Activated T-cell treated with anti-CD3 and anti-CD28 coated beads, Interleukin-2, amount 50 U/mL, for 24 hours (primary cell): ENCODE measurements at regions not wholly inside any gene's neighbourhood (a gene's known extent, or its start where the extent isn't known, plus 50 kb on each side); places are given as distances from the start of the nearest gene placed in this dataset.

Experiments used
- DNase-seq: peaks from one replicate; pipeline ENCODE4 v3.0.0-alpha.2; 2020
- H3K27ac Mint-ChIP-seq: 2 replicates; pipeline ENCODE4 v1.8.0; 2020; ENCODE audit warnings: mild to moderate bottlenecking, mixed read lengths
- H3K27me3 Mint-ChIP-seq: 2 replicates; pipeline ENCODE4 v1.8.0; 2020; ENCODE audit warnings: mixed read lengths
- H3K36me3 Mint-ChIP-seq: 2 replicates; pipeline ENCODE4 v1.8.0; 2020; ENCODE audit warnings: low read depth, mixed read lengths
- H3K4me1 Mint-ChIP-seq: 2 replicates; pipeline ENCODE4 v1.8.0; 2020; ENCODE audit warnings: low read depth, mixed read lengths
- H3K4me3 Mint-ChIP-seq: 2 replicates; pipeline ENCODE4 v1.8.0; 2020; ENCODE audit warnings: mild to moderate bottlenecking, moderate library complexity, mixed read lengths
- H3K9me3 Mint-ChIP-seq: 2 replicates; pipeline ENCODE4 v1.8.0; 2020; ENCODE audit warnings: mixed read lengths

DNA sequence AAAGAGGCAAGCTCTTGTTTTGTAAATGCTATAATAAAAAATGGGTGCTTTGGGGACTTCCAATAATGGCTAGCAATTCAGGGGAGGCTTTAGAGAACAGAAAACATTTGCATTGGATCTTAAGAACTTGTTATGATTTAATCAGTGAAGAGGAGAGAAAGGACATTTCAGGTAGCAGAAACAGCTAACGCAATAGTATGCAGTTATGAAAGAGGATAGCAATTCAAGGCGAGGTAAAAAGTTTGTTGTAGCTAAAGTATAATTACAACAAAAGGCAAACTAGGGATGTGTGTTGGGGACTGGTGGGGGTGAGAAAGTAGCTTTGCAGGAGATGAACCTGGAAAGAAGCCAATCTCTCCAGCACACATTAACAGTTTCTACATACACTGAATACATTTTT lies 558.7 kb upstream of the SEMA6D start:
- H3K4me1 Mint-ChIP-seq: no peaks in the 10 kb centered on the region
- H3K36me3 Mint-ChIP-seq: no peaks in the 10 kb centered on the region
- H3K27me3 Mint-ChIP-seq: no peaks in the 10 kb centered on the region
- no peak overlapping the region for H3K27ac Mint-ChIP-seq
- peaks cover 2% of the 10 kb centered on the region for H3K9me3 Mint-ChIP-seq
- no peak overlapping the region for H3K4me3 Mint-ChIP-seq
- no peak for DNase-seq

DNA sequence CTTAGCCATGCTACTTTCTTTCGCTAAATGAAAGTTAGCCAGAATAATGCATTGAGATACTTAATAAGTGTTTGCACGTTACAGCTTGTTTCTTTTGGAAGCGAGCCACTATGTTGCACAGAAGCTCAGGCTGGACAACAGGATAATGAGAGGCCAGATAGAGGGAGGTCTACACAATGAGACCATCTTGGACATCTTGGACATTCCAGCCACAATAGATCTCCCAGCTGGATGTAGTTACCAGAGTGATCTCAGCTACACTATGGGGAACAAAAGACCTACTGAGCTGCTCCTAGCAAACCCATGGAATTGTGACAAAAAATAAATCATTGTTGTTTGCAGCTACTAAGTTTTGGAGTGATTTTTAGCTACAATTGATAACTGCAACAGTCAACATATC lies 540.1 kb upstream of the SEMA6D start:
- peaks cover 5% of the 10 kb centered on the region for H3K27me3 Mint-ChIP-seq
- H3K9me3 Mint-ChIP-seq: peaks cover 4% of the 10 kb centered on the region

DNA sequence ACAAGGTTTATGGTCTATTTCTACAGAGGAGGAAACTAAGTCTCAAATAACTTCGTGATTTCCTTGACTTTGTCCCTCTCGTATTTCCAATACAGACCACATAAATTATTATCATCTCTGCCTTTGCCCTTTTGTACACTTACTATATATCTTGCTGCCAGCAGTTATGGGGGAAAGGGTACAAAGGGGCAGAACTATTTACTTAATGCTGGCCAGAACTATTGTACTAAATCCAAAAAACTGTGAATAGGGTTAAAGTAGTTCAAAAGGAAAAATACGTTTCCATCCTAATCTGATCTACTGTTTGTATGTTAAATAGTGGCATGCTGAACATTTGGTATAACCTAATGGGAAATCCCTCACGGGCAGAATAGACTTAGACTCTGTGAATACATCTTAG lies 537.3 kb upstream of the SEMA6D start:
- H3K9me3 Mint-ChIP-seq: peaks cover 6% of the 10 kb centered on the region
- peaks cover 29% of the 10 kb centered on the region for H3K27me3 Mint-ChIP-seq
- no peak overlapping the region for H3K4me3 Mint-ChIP-seq
- peaks cover 12% of the 10 kb centered on the region for H3K4me1 Mint-ChIP-seq
- H3K27ac Mint-ChIP-seq: no peak overlapping the region
- no peak for DNase-seq
- no peaks in the 10 kb centered on the region for H3K36me3 Mint-ChIP-seq

More for the DNA sequence above, 540.1 kb upstream of the SEMA6D start:
- no peaks in the 10 kb centered on the region for H3K36me3 Mint-ChIP-seq
- DNase-seq: no peak
- no peaks in the 10 kb centered on the region for H3K4me1 Mint-ChIP-seq
- no peak overlapping the region for H3K27ac Mint-ChIP-seq
- H3K4me3 Mint-ChIP-seq: no peak overlapping the region

DNA sequence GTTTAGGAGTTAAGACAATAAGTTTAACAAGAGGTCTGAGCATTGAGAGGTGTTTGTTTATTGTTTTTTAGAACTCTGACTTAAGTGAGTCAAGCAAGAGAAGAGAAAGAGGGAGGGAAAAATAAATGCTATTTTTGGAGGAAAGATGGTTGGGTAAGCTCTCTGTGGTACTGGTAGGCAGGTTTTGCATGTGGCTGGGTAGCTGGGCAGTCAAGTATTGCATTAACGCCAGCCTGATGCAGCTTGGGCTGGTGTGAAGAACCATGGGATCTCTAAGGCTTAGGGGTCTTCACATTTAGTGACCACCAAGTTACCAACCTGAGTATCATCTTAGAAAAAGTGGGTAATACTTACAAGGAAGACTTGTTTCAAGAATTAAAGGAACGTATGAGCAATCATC lies 534.5 kb upstream of the SEMA6D start:
- Mint-ChIP-seq H3K36me3 (no peaks in the 10 kb centered on the region), H3K4me3 (no peak overlapping the region), H3K27ac (no peak overlapping the region), H3K4me1 (peaks cover 17% of the 10 kb centered on the region), H3K9me3 (peaks cover 3% of the 10 kb centered on the region), H3K27me3 (peaks cover 46% of the 10 kb centered on the region)
- DNase-seq: no peak

DNA sequence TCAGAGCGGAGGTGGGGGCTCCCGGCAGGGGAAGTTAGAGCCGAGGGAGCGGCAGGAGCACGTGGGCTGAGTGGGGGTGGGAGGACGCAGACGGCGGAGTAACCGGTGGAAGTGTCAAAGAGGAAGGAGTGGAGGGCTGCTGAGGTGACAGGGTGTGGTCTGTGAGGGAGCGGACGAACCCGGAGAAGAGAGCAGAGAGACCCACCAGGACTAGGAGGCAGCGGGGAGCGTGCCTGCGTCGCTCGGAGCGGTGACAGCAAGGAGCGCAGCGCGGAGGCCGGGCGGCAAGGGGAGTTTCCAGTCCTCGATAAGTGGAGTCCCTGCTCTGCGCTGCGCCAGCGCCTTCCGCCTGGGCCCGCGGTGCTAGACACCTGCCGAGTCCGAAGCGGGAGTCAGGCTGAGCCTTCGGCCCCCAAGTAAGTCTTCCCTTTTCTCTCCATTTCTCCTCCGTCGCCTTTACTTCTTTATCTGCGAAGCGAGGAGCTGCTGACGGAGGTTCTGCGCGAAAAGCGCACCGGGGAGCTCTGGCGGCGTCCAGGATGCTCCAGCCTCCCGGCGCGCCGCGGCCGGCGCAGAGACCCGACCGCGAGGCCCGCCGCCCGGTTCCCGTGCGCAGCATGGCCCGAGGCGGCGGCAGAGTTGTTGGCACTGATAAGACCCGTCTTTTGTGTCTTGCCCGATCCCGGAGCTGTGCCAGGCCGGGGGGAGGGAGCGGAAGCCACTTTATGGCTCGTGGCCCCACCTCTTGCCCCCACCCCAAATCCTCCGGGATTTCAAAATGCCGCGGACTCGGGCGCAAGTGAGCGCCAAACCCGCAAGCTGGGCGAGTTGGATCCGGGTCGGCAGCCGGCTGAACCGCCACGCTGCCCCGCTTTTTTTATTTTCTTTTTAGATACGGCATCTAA lies 533.0 kb upstream of the SEMA6D start:
- DNase-seq: peak; percentile 32
- H3K4me3 Mint-ChIP-seq: peak overlapping the region; percentile 36
- no peak overlapping the region for H3K27ac Mint-ChIP-seq
- peaks cover 17% of the 10 kb centered on the region for H3K4me1 Mint-ChIP-seq
- peaks cover 48% of the 10 kb centered on the region for H3K27me3 Mint-ChIP-seq
- peaks cover 3% of the 10 kb centered on the region for H3K9me3 Mint-ChIP-seq
- H3K36me3 Mint-ChIP-seq: no peaks in the 10 kb centered on the region

DNA sequence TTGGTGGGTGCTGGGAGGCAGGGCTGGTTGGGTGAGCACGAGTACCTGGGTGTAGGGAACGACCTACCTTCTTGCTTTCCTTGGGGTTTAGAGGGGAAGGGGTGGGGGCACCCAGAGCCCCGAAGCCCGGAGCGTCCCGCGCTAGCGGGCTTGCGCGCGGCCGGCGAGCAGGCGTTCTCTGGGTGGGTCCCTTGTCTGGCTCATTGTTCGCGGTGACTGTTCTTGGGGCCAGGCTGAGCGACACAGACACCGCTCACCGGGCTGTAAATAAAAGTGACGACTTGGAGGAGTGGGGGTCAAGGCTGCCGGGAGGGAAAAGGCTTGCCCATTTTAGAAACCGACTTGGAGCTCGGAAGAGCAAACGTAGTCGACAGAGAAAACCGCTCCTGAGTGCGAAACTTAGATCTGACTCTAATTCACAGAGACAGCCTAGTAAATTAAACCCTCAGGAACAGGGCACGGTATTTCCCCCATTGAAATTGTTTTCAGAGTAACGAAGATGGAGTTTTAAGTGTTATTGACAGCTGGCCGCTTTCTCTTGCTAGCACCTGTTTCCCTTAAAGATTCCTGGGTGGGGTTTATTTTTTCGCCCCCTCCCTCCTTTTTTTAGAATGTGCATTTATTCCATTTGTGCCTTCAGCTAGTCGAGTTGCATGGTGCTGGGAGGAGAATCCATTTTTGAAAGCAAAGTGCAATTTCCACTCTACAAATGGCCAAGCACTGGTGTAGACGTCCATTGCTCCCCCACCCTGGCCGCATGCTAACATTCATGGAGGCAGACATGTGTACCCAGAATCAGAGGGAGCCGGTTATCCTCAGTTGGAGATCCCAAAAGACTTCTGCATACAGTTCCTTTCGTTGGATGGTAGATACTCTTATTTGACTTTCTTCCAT lies 532.1 kb upstream of the SEMA6D start:
- Mint-ChIP-seq H3K4me1 (peaks cover 17% of the 10 kb centered on the region), H3K36me3 (no peaks in the 10 kb centered on the region), H3K27me3 (peaks cover 48% of the 10 kb centered on the region), H3K9me3 (peaks cover 3% of the 10 kb centered on the region), H3K27ac (no peak overlapping the region), H3K4me3 (peak overlapping the region; percentile 54)
- DNase-seq: no peak

DNA sequence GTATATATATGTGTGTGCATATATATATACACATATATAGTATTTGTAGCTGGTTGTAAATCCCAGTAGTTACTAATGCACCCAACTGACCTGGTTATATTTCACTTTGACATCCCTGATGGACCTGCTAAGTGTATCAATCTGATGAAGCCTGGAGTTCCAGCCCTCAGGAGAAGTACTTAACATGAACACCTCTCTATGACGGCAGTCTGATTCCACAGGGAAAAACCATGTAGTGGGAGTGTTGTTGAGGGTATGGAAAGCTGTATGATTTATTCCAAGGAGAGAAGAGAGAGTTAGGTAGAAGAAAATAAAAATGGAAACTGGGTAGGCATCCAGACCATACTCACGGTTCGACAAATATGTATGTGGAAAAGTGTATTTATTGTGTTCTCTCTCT lies 531.2 kb upstream of the SEMA6D start:
- H3K4me1 Mint-ChIP-seq: peaks cover 17% of the 10 kb centered on the region
- H3K27me3 Mint-ChIP-seq: peaks cover 48% of the 10 kb centered on the region
- DNase-seq: no peak
- H3K9me3 Mint-ChIP-seq: peaks cover 3% of the 10 kb centered on the region
- H3K36me3 Mint-ChIP-seq: no peaks in the 10 kb centered on the region
- no peak overlapping the region for H3K27ac Mint-ChIP-seq
- no peak overlapping the region for H3K4me3 Mint-ChIP-seq

DNA sequence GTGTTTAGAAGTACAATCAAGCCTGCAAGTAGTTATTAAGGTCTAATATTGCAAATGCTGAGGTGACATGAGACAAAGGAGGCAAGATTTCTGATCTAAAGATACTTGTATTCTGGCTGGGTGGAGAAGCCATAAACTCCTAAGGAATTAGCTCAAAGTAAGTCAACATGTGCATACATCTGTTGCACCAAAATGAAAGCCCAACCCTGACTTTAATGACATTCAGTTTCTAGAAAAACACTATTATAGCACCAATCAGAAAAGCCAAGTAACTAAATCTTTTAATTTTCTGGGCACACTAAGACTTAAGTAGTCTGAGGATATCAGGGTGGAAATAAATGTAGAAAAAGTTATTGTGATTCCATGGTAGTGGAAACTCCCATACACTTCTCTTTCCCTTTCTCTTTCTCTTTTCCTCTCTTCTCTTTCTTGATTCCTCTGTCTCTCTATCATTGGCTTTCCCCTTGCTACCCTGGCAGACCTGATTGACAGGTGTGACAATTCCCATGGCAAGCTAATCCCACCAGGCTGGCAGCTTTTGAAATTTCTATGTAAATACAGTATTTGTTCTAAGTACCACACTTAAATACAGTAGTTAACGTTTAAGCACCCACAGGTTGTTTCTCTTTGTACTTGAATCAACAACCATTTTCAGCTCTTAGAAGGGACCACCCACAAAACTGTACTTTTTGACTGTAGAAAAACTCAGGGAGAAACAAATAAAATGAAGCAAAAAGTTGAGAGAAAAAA lies 528.4 kb upstream of the SEMA6D start:
- Mint-ChIP-seq H3K27me3 (peaks cover 25% of the 10 kb centered on the region), H3K4me1 (peaks cover 10% of the 10 kb centered on the region), H3K9me3 (no peaks in the 10 kb centered on the region), H3K27ac (no peak overlapping the region), H3K4me3 (no peak overlapping the region), H3K36me3 (no peaks in the 10 kb centered on the region)
- DNase-seq: no peak

DNA sequence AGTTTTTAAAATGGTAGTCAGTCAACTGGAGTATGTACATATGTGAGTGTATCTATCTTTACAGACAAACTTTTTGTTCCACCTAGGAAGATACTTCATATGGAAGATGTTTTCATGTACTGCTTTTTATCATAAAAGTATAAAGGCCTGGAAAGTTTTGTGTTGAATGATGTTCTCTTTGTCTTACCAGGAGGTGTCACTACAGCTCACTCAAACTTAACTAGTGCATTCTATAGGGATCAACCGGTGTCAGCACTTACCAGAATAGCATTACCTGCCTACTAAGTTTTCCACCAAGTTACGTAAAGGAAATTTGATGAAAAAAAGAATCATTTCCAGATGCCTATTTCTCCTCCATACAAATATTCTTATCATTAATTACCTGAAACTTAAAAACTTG lies 522.6 kb upstream of the SEMA6D start:
- H3K27ac Mint-ChIP-seq: no peak overlapping the region
- DNase-seq: no peak
- H3K27me3 Mint-ChIP-seq: no peaks in the 10 kb centered on the region
- H3K36me3 Mint-ChIP-seq: no peaks in the 10 kb centered on the region
- H3K9me3 Mint-ChIP-seq: no peaks in the 10 kb centered on the region
- no peak overlapping the region for H3K4me3 Mint-ChIP-seq
- no peaks in the 10 kb centered on the region for H3K4me1 Mint-ChIP-seq

DNA sequence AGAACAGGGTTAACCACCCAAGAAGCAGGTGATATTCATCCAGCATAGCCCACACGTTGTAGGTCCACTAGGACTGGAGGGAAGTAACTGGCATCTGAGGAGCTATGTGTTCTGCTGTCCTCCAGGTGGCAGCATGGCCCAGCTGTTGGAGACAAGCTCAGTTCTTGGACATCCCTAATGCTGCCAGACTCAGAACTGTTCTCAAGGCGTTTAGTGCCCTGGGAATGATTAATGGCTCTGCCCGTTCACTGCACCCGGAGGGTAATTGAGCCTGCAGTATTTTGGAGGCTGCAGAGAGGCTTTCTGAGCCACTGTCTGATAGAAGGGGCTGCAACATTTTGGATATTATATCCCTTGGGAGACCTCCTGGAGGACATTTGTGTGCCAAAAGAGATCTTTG lies 521.3 kb upstream of the SEMA6D start:
- Mint-ChIP-seq H3K4me1 (no peaks in the 10 kb centered on the region), H3K9me3 (no peaks in the 10 kb centered on the region), H3K27me3 (no peaks in the 10 kb centered on the region), H3K4me3 (no peak overlapping the region), H3K27ac (no peak overlapping the region), H3K36me3 (no peaks in the 10 kb centered on the region)
- peak; percentile 52 for DNase-seq

DNA sequence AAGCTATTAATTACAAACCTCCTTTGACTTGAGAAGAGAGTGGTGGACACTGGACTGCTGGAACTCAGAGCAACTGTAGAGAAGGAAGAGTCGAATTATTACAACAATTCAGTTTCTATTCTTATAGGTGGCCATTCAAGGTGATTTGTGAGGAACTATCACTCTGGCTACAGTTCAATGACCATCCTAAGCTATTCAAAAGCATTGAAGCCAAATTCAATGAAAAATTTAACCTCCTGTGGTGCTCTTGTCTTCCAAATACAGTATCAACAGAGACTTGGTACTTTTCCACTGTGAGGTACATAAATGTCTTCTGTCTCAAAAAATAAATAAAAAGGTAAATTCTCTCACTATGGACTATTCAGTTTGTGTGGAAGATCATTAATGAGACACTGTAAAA lies 513.3 kb upstream of the SEMA6D start:
- no peak overlapping the region for H3K4me3 Mint-ChIP-seq
- H3K4me1 Mint-ChIP-seq: no peaks in the 10 kb centered on the region
- H3K27me3 Mint-ChIP-seq: no peaks in the 10 kb centered on the region
- H3K9me3 Mint-ChIP-seq: no peaks in the 10 kb centered on the region
- no peaks in the 10 kb centered on the region for H3K36me3 Mint-ChIP-seq
- no peak for DNase-seq
- no peak overlapping the region for H3K27ac Mint-ChIP-seq

DNA sequence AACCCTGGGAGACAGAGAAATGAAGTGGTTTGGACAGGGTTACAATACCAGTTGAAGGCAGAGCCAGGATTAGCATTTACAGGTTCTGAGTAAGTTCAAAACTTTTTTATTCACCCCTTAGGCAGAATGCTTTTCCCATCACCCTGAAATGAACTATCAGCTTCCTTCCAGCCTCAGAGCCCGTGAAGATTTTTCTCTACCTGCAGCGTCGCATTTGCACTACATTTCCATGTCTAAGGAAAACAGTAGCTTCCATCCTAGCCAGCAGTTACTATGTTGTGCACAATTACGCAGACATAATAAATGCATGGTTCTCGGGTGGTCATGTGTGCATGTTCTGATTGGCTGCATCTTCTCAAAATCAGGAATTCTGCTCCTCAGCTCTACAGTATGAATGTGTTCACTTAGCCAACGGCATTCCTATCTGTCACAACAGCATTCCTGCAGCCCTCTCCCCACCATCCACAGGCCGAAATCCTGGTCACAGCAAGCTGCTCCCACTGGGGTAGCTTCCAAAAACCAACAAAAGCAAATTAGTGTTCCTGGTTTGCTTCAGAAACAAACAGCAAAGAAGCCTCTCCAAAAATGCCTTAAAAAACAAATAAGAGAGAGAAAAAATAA lies 510.8 kb upstream of the SEMA6D start:
- Mint-ChIP-seq H3K9me3 (no peaks in the 10 kb centered on the region), H3K27me3 (no peaks in the 10 kb centered on the region), H3K4me3 (no peak overlapping the region), H3K4me1 (no peaks in the 10 kb centered on the region), H3K27ac (no peak overlapping the region), H3K36me3 (no peaks in the 10 kb centered on the region)
- DNase-seq: no peak

DNA sequence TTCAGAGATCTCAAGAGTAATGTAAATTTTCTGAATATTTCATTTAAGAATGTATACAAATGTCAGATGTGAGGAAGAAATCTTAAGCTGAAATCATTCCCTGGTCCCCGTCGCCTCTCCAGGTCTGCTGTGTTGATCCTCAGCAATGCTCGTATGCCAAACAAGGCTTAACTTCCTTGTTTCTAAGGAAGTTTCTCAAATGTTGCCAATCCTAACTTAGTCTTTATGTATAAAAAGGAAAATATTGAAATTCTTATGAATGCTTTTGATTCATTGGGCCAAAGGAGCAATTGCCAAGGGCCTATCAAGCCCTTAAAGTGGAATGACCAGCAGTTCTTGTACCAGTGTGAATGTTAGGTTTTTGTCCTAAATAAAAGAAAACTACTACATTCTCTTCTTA lies 507.7 kb upstream of the SEMA6D start:
- no peaks in the 10 kb centered on the region for H3K27me3 Mint-ChIP-seq
- H3K36me3 Mint-ChIP-seq: no peaks in the 10 kb centered on the region
- no peaks in the 10 kb centered on the region for H3K4me1 Mint-ChIP-seq
- peaks cover 3% of the 10 kb centered on the region for H3K9me3 Mint-ChIP-seq
- no peak for DNase-seq
- H3K4me3 Mint-ChIP-seq: no peak overlapping the region
- no peak overlapping the region for H3K27ac Mint-ChIP-seq
